MCF 10A (cell line): ENCODE measurements at regions not wholly inside any gene's neighbourhood (a gene's known extent, or its start where the extent isn't known, plus 50 kb on each side); places are given as distances from the start of the nearest gene placed in this dataset.

Experiments used
- BruUV-seq: library from RNA; stranded (reverse); fragments of 400-500 nt; replicated peaks from 2 replicates; lab custom pipeline; 2021; lab: Mats Ljungman, UMichigan
- CTCF ChIA-PET: fragments of 300-600 bp; sonication (Branson Sonifier 250); formaldehyde crosslinking; extraction: SDS; loops from one replicate; lab custom pipeline; 2021; ENCODE audit warnings: antibody characterized with exemption, inconsistent platforms; lab: Yijun Ruan, JAX
- POLR2A ChIA-PET: fragments of 300-600, 350-650 bp; sonication (Branson Sonifier 250); formaldehyde crosslinking; extraction: SDS; loops from one replicate; lab custom pipeline; 2020; ENCODE audit warnings: antibody characterized with exemption, inconsistent platforms; lab: Yijun Ruan, JAX
- DNase-seq: peaks from one replicate; pipeline ENCODE4 v3.0.0-alpha.2; 2018; ENCODE audit not compliant: unreplicated experiment
- H3K27ac Mint-ChIP-seq: one replicate; pipeline ENCODE4 v1.8.0; 2022; ENCODE audit warnings: mild to moderate bottlenecking, low read depth, mixed read lengths; ENCODE audit not compliant: unreplicated experiment
- H3K27me3 Mint-ChIP-seq: one replicate; pipeline ENCODE4 v1.8.0; 2022; ENCODE audit warnings: mixed read lengths; ENCODE audit not compliant: insufficient read depth, unreplicated experiment
- H3K36me3 Mint-ChIP-seq: one replicate; pipeline ENCODE4 v1.8.0; 2022; ENCODE audit warnings: mild to moderate bottlenecking, moderate library complexity, mixed read lengths; ENCODE audit not compliant: insufficient read depth, unreplicated experiment
- H3K4me1 Mint-ChIP-seq: one replicate; pipeline ENCODE4 v1.8.0; 2022; ENCODE audit warnings: mixed read lengths; ENCODE audit not compliant: insufficient read depth, unreplicated experiment
- H3K4me3 Mint-ChIP-seq: one replicate; pipeline ENCODE4 v1.8.0; 2022; ENCODE audit warnings: mild to moderate bottlenecking, moderate library complexity, mixed read lengths; ENCODE audit not compliant: unreplicated experiment
- H3K9me3 Mint-ChIP-seq: one replicate; pipeline ENCODE4 v1.8.0; 2022; ENCODE audit warnings: mixed read lengths; ENCODE audit not compliant: unreplicated experiment
- intact Hi-C: fragments of 100-400 bp; cut with micrococcal nuclease; formaldehyde crosslinking; loops from 2 replicates; pipeline ENCODE4 v1.14.1; 2022
- TF ChIP-seq, protein P1 (sequence below): fragments of 200-600 bp; IDR thresholded peaks from one replicate; pipeline ENCODE4 v1.8.0; 2022; ENCODE audit warnings: antibody characterized with exemption, mild to moderate bottlenecking; ENCODE audit not compliant: unreplicated experiment

DNA sequence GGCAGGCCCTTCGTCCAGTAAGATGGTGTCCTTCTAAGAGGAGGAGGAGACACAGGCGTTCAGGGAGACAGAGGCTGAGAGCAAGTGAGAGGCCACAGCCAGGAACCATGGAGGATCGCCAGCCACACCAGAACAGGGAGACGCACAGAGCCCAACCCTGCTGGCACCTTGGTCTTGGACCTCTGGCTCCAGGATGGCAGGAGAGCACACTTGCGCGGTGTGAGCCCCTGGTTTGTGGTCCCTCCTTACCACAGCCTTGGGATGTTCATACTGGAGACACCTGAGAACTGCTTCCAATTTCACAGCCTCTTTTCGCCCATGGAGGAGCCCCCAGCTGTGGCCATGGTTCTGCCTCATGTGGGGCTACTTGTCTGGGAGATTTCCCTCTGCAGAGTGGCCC, 222.4 kb downstream of the DLL1 start:
- intact Hi-C loops = no loop called here
- Mint-ChIP-seq H3K27ac (no peak overlapping the region), H3K4me3 (no peak overlapping the region), H3K4me1 (no peaks in the 10 kb centered on the region), H3K9me3 (no peaks in the 10 kb centered on the region), H3K36me3 (no peaks in the 10 kb centered on the region), H3K27me3 (peaks cover 41% of the 10 kb centered on the region)
- no peak for DNase-seq
- TF ChIP-seq, protein P1, sequence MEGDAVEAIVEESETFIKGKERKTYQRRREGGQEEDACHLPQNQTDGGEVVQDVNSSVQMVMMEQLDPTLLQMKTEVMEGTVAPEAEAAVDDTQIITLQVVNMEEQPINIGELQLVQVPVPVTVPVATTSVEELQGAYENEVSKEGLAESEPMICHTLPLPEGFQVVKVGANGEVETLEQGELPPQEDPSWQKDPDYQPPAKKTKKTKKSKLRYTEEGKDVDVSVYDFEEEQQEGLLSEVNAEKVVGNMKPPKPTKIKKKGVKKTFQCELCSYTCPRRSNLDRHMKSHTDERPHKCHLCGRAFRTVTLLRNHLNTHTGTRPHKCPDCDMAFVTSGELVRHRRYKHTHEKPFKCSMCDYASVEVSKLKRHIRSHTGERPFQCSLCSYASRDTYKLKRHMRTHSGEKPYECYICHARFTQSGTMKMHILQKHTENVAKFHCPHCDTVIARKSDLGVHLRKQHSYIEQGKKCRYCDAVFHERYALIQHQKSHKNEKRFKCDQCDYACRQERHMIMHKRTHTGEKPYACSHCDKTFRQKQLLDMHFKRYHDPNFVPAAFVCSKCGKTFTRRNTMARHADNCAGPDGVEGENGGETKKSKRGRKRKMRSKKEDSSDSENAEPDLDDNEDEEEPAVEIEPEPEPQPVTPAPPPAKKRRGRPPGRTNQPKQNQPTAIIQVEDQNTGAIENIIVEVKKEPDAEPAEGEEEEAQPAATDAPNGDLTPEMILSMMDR = no peak
- ChIA-PET POLR2A (interaction anchor here (1.0 kb wide), 1 partner anchor 8 kb away, joined by 3 read pairs; no protein-coding TSS in a partner anchor), CTCF (no interaction called here)
- BruUV-seq = no TSS peak

DNA sequence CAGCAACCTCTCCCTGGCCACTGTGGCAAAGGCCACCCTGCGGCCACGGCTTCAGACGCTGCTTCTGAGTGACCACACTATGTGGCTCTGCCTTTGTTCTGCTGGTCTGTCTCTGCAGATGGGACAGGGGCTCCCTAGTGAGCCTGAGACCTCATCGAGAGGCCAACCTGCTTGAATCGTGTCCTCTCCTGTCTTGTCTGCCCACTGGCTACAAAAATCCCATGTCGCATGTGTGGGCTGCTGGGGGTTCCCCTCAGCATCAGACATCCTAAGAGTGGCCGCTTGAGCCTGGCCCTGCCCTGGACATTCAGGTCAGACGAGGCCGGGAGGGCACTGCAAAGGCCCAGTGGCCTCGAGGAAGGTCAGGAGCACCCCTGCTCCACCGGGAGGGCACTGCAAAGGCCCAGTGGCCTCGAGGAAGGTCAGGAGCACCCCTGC, 222.9 kb downstream of the DLL1 start:
- no peak for DNase-seq
- Mint-ChIP-seq H3K36me3 (no peaks in the 10 kb centered on the region), H3K27me3 (peaks cover 35% of the 10 kb centered on the region), H3K4me3 (no peak overlapping the region), H3K27ac (no peak overlapping the region), H3K4me1 (no peaks in the 10 kb centered on the region), H3K9me3 (no peaks in the 10 kb centered on the region)
- intact Hi-C loops = no loop called here
- ChIA-PET POLR2A (no interaction called here), CTCF (no interaction called here)
- TF ChIP-seq, protein P1 = no peak
- no TSS peak for BruUV-seq

DNA sequence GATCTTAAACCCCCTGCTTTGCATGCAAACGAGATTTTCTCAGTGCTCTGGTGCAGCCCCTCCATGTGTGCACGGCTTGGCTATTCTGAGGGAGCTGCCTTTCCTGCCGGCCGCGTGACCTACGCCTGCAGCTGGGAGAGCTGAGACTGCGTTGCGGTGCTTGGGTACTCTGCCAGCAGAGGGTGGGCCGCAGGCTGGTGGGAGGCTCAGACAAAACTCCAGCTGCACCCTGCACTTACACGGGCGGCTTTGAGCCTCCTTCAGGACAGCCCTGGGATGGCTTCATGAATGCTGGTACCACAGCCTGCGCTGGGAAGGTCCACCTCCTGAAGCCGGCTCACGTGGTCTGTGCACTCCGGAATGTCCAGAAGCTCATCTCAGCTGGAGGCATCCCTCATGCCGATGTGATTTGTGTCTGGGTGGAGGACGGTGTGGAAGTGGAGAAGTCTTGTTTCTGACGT, 223.7 kb downstream of the DLL1 start:
- no peak for DNase-seq
- intact Hi-C loops = no loop called here
- H3K27me3 Mint-ChIP-seq = peaks cover 28% of the 10 kb centered on the region
- POLR2A ChIA-PET = no interaction called here
- no peaks in the 10 kb centered on the region for H3K4me1 Mint-ChIP-seq
- CTCF ChIA-PET = interaction anchor here (0.5 kb wide), 1 partner anchor 1175 kb away, joined by 3 read pairs; no protein-coding TSS in a partner anchor
- no TSS peak for BruUV-seq
- no peaks in the 10 kb centered on the region for H3K36me3 Mint-ChIP-seq
- H3K9me3 Mint-ChIP-seq = no peaks in the 10 kb centered on the region
- H3K4me3 Mint-ChIP-seq = no peak overlapping the region
- H3K27ac Mint-ChIP-seq = no peak overlapping the region
- TF ChIP-seq, protein P1 = no peak

DNA sequence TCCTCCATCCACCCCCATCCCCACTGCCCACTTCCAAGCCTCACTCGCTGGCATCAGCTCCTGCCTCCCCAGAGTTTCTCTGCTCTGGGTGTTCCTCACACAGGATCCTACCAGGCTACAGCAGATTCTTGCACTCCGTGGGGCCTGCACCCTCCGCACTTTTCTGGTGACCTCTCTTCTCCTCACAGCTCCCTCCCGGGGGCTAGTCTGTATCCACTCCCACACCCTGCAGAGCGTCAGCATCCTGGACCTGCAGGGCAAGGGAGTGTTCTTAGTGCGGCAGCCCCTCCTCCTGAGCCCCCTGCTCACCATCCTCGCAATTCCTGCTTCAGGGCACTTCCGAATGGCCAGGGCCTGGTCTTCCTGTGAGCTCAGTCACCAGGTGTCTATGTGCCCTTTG, 224.2 kb downstream of the DLL1 start:
- Mint-ChIP-seq H3K36me3 (no peaks in the 10 kb centered on the region), H3K4me3 (no peak overlapping the region), H3K4me1 (no peaks in the 10 kb centered on the region), H3K27ac (no peak overlapping the region), H3K9me3 (no peaks in the 10 kb centered on the region), H3K27me3 (peaks cover 23% of the 10 kb centered on the region)
- ChIA-PET POLR2A (no interaction called here), CTCF (no interaction called here)
- no peak for DNase-seq
- intact Hi-C loops = no loop called here
- TF ChIP-seq, protein P1 = no peak
- no TSS peak for BruUV-seq
